Brain pericyte (primary cell): ENCODE measurements at regions not wholly inside any gene's neighbourhood (a gene's known extent, or its start where the extent isn't known, plus 50 kb on each side); places are given as distances from the start of the nearest gene placed in this dataset.

Experiments used
- DNase-seq: peaks from one replicate; pipeline ENCODE4 v3.0.0-alpha.2; 2012; ENCODE audit warnings: low read depth, low spot score

GRCh38 chr22:48438800-48439559, 1388.7 kb downstream of the BRD1 start:
- no peak for DNase-seq

GRCh38 chr22:48438096-48438495, 1389.6 kb downstream of the BRD1 start:
- no peak for DNase-seq

GRCh38 chr22:48436201-48436931, 1391.3 kb downstream of the BRD1 start:
- no peak for DNase-seq

- DNase-seq = no peak
Observed at GRCh38 chr22:48434868-48435250, 1392.8 kb downstream of the BRD1 start.

- DNase-seq = no peak
Observed at GRCh38 chr22:48434156-48434867, 1393.4 kb downstream of the BRD1 start.

- no peak for DNase-seq
Observed at GRCh38 chr22:48433647-48434046, 1394.0 kb downstream of the BRD1 start.

GRCh38 chr22:48432781-48433518, 1394.7 kb downstream of the BRD1 start:
- no peak for DNase-seq

- DNase-seq = no peak
Observed at GRCh38 chr22:48431536-48432315, 1395.9 kb downstream of the BRD1 start.

- no peak for DNase-seq
Observed at GRCh38 chr22:48431014-48431413, 1396.7 kb downstream of the BRD1 start.

- DNase-seq = no peak
Observed at GRCh38 chr22:48429446-48430020, 1398.1 kb downstream of the BRD1 start.

- no peak for DNase-seq
Observed at GRCh38 chr22:48428631-48429371, 1398.9 kb downstream of the BRD1 start.

- no peak for DNase-seq
Observed at GRCh38 chr22:48427731-48428211, 1399.9 kb downstream of the BRD1 start.

- no peak for DNase-seq
Observed at GRCh38 chr22:48426466-48427380, 1401.0 kb downstream of the BRD1 start.

GRCh38 chr22:48425641-48426040, 1402.0 kb downstream of the BRD1 start:
- DNase-seq = no peak

GRCh38 chr22:48425091-48425506, 1402.6 kb downstream of the BRD1 start:
- no peak for DNase-seq

GRCh38 chr22:48424661-48425060, 1403.0 kb downstream of the BRD1 start:
- no peak for DNase-seq

GRCh38 chr22:48424201-48424627, 1403.5 kb downstream of the BRD1 start:
- no peak for DNase-seq

- DNase-seq = no peak
Observed at GRCh38 chr22:48423481-48423911, 1404.2 kb downstream of the BRD1 start.
